ENCODE measurements at regions not wholly inside any gene's neighbourhood (a gene's known extent, or its start where the extent isn't known, plus 50 kb on each side); places are given as distances from the start of the nearest gene placed in this dataset.
"Not testable (repeated sequence)": the region's sequence is repeated elsewhere in the genome, so short reads cannot be mapped to it uniquely, and the experiment has no call there.

DNA sequence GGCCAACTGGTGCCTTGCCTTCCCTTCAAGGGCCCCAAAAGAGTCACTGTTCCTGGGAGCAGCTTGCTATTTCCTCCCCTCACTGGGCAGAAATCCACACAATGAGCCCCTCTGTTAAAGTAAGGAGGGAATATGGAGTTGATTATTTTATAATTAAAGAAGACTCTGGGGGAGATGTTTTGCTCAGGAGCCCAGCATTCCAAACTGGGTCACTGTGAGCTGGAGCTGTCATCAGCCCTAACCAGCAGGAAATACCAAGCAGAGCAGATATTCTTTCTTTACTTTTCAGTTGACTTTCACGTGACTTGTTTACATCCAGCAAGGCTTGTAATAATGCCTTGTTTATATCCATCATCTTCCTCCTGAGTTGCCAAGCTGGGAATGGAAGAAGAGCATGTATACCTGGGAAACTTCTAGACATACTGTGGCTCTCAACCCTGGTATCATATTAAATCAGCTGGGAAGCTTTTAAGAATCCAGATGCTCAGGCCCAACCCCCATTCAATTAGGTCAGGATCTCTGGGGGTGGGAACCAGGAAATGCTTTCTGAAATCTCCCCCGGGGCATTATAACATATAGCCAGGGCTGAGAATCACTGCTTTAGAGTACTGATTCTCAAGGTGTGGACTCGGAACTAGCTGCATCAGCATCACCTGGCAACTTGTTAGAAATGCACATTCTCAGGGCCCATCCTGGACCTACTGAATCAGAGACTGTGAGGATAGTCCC lies 175.6 kb upstream of the MYLIP start:
- DNase-seq, result no peak

DNA sequence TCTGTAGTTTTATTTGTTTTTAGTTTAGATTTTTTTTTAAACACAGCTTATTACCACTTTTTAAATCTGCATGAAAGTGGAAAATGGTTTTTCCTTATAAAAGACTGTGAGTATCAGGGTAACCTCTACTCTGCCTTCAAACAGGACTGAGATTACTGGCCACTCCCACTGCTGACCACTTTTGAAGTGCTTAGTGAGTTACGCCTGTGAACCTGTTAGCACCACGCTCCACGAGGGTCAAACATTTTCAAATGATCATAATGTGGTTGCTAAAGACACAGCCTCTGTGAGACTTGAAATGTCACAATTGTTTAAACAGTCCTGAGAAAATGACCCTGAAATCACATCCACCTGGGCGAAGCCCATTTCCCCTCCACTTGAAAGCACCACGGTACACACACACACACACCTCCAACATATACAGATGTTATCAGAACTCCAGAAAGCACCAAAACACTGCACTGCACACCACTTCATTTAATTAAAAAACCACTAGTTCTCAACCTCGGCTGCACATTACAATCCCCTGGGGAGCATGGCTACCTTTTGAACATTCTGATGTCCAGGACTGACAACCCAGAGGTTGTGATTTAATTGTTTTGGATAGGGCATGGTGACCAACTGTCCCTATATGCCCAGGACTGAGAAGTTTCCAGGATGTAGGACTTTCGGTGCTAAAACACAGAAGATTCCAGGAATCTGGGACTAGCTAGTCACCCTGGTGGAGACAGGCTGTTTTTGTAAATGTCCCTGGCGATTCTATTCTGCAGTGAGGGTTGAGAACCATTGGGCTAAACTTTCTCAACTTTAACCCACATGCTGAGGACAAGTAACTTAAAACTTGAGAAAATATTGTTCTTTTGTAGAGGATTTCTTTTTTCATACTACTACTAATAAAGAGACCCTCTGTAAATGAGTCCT lies 176.4 kb upstream of the MYLIP start:
- no peak for DNase-seq

GRCh38 chr6:15950962-15951569 lies 177.8 kb upstream of the MYLIP start:
- DNase-seq, result no peak

GRCh38 chr6:15949982-15950381 lies 178.9 kb upstream of the MYLIP start:
- DNase-seq, result no peak

DNA sequence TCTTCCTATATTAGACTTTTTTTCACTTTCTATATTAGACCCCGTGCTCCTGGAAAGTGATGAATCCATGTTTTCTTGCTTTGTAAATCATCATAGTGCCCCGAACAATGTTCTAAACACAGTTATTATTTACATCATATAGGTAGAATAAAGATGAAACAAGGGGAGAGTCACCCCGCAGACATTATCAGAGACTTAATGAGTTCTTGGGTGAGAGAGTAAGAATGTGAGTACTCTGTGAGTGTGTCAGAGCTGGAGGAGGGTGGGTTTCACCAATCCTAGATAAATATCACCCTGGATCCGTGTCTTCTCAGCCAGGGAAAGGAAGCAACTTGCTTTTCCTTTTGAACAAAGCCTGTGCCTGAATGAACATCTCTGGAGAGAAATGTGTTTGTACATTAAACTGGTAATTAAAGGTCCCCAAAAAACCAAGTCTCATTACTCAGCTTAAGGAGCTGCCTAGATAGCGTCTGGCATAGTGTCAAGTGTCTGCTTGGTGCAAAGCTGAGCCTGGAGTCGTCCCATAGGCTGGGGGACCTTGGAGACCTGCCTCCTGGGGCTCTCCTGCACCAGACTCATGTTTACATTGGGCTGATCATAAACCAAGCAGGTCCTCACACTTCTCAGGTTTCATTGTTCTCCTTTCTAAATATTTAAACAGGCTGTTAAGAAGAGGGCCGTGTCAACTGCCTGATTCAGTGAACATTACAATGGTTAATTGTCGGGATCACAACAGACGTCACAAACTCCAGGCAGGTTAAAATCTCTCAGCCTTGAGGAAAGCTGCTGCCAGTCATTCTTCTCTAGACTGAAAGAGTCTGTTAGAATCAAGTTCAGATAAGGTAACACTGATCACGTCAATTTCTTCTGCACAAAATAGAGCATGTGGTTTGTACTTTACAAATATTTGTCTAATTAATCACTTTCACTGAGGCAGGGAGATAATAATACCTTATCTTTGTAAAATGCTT lies 179.7 kb upstream of the MYLIP start:
- DNase-seq, result peak; percentile 90

- no peak for DNase-seq
These were observed 181.0 kb upstream of the MYLIP start for GRCh38 chr6:15947923-15948322.

- no peak for DNase-seq
These were observed 181.4 kb upstream of the MYLIP start for GRCh38 chr6:15947436-15947835.

GRCh38 chr6:15946701-15947385 lies 182.0 kb upstream of the MYLIP start:
- peak; percentile 82 for DNase-seq

DNA sequence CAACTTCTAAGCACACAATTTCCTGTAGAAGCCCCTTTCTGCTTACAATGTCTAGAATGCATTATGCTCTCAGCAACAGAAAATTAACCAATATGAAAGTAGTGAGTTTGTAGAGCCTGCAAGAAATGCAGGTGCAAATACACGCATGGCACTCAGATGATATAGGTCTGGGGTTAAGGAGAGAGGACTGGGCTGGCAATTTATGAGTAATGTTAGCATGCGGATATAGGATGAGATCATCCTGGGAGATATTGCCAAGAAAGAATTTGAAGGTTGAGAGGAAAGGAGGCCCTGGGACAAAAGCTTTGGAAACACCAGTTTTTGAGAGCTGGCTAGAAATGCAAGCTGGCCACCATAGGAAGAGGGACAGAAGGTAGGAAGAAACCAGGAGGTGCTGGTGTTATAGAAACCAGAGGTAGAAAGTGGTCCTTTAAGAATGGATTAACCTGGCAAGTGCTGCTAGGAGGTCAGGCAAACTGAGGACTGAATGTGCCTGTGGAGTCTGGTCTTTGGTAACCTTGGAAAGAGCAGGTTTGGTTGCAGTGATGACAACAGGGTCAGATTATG lies 183.2 kb upstream of the MYLIP start:
- no peak for DNase-seq

- no peak for DNase-seq
These were observed 185.5 kb upstream of the MYLIP start for GRCh38 chr6:15943423-15943822.

DNA sequence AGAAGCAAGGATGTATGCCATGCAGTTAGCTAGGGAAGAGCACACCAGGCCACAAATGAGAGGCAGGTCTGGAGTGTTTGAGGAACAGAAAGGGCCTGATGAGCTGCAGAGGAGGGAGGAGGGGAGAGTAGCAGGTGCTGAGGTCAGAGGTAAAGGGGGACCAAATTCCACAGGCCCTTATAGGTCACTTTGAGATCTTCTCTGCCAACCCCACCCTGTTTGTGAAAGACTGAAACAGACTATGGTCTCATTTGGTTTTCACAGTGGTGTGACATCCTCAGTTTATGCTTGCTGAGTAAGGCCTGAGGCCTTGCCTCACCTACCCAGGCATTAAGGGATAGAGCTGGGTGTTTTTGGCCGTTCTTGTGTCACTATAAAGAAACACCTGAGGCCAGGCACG lies 187.7 kb upstream of the MYLIP start:
- DNase-seq, result no peak

DNA sequence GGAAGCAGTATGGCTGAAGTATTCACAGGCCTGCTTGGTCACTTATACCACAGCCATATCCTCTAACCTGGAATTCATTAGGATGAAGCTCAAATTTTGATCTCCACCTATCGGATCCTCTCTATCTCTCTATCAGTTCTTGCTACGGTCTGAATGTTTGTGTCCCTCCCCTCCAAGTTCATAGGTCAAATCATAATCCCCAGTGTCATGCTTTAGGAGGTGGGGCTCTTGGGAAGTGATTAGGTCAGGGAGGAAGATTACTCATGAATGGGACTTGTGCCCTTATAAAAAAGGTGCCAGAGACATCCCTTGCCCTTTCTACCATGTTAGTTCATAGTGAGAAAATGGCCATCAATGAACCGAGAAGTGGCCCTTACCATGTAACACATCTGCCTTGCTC lies 190.8 kb upstream of the MYLIP start:
- no peak for DNase-seq

- DNase-seq, result no peak
These were observed 191.3 kb upstream of the MYLIP start for GRCh38 chr6:15937602-15938001.

GRCh38 chr6:15936503-15936902 lies 192.4 kb upstream of the MYLIP start:
- no peak for DNase-seq

- no peak for DNase-seq
These were observed 193.2 kb upstream of the MYLIP start for GRCh38 chr6:15935661-15936060.

DNA sequence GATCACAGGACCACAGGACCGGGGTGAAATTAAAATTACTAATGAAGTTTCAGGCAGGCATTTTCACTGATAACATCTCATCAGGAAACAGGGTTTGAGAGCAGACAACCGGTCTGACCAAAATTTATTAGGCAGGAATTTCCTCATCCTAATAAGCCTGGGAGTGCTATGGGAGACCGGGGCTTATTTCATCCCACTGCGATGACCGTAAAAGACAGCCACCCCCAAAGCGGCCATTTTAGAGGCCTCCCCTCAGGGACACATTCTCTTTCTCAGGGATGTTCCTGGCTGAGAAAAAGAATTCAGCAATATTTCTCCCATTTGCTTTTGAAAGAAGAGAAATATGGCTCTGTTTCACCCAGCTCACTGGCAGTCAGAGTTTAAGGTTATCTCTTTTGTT lies 197.2 kb upstream of the MYLIP start:
- DNase-seq, result not testable (repeated sequence)

DNA sequence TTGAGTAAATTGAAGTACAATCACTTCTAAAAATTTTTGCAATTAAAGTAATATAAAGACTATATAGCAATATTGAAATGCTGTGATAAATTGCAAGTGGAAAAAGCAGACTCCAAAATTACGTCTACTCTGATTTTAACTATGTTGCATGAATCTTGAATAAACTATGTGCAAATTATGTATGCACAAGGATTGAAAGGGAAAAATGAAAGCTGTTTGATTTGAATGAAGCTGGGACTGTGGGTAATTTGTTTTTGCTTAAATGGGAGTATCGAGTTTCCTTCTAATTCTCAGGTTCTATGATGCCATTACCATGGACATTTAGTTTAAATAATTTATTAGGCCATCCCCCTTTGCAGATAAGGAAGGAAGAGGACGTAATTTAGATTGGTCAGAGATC lies 198.7 kb upstream of the MYLIP start:
- DNase-seq, result no peak

GRCh38 chr6:15929685-15930084 lies 199.2 kb upstream of the MYLIP start:
- DNase-seq, result no peak

DNA sequence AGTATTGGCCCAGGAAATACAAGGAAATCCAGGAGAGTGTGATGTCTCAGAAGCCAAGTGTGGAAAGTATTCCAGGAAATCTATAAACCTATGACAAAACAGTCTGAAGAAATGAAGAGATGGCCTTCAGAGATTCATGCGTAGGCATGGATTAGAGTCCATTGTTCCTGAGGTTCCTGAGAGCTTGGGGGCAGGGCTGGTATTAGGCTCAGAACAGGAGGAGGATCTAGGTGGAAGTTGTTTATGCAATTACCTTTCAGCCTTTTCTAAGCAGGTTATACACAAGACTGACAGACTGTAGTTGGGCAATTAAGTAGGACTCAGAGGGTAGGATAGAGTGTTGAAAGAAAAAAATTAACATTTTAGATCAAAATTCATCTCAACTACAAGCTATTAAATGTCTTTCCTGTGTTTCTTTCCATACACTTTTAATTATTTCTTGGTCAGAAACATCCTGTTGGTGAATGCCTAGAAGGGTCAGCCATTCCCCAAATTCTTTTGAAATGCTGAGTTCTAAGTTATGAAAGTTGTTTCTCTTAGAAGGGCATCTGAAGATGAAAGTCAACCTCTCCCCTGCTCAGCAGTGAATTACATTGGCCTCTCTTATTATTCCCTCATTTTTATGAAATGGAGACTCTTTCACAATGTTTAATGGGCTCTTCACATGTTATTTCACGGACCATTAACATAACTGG lies 201.2 kb upstream of the MYLIP start:
- DNase-seq, result no peak

GRCh38 chr6:15926256-15926655 lies 202.6 kb upstream of the MYLIP start:
- DNase-seq, result no peak

DNA sequence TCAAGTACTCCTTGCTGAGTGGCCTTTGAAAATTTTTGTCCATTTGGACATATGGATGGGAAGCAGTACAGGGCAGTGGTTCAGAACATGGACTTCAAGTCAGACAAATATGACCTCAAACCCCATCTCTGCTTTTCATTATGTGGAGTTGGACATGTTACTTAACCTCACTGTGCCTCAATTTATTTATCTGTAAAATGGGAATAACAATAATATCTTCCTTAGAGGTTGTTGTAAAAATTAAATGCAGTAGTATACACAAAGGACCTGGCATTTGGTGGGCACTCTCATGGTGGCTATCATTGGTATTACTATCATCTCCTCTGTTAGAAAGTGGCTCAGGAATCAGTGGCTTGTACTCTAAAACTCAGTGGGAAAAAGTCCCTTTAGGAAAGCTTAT lies 204.0 kb upstream of the MYLIP start:
- no peak for DNase-seq
